MG63 (cell line): ENCODE measurements at regions not wholly inside any gene's neighbourhood (a gene's known extent, or its start where the extent isn't known, plus 50 kb on each side); places are given as distances from the start of the nearest gene placed in this dataset.

Source experiments
- DNase-seq: peaks from one replicate; pipeline ENCODE4 v3.0.0-alpha.2; 2020
- H3K27me3 ChIP-seq: fragments of 250-450 bp; sonication (Bioruptor Pico); 2 replicates; pipeline ENCODE4 v1.5.1; 2020; ENCODE audit warnings: mild to moderate bottlenecking, moderate library complexity
- H3K36me3 ChIP-seq: fragments of 250-450 bp; sonication (Bioruptor Pico); 2 replicates; pipeline ENCODE4 v1.5.1; 2020; ENCODE audit warnings: mild to moderate bottlenecking, moderate library complexity
- H3K4me3 ChIP-seq: fragments of 250-450 bp; sonication (Bioruptor Pico); 2 replicates; pipeline ENCODE4 v1.5.1; 2020; ENCODE audit warnings: mild to moderate bottlenecking, moderate library complexity
- H3K9me3 ChIP-seq: fragments of 250-450 bp; sonication (Bioruptor Pico); 2 replicates; pipeline ENCODE4 v1.5.1; 2020; ENCODE audit warnings: mild to moderate bottlenecking, moderate library complexity

- Histone ChIP-seq H3K27me3 (no peaks in the 10 kb centered on the region), H3K9me3 (no peaks in the 10 kb centered on the region), H3K36me3 (no peaks in the 10 kb centered on the region), H3K4me3 (no peak overlapping the region)
- DNase-seq, result no peak
Measured at GRCh38 chr6:51335543-51335942, 516.9 kb downstream of the TFAP2B start.

GRCh38 chr6:51336185-51336584 is 517.5 kb downstream of the TFAP2B start:
- Histone ChIP-seq H3K4me3 (no peak overlapping the region), H3K27me3 (no peaks in the 10 kb centered on the region), H3K36me3 (no peaks in the 10 kb centered on the region), H3K9me3 (no peaks in the 10 kb centered on the region)
- DNase-seq, result no peak

- no peak for DNase-seq
- no peak overlapping the region for H3K4me3 ChIP-seq
- no peaks in the 10 kb centered on the region for H3K9me3 ChIP-seq
Measured at GRCh38 chr6:51337277-51337676, 518.6 kb downstream of the TFAP2B start.

GRCh38 chr6:51339108-51339507 is 520.4 kb downstream of the TFAP2B start:
- Histone ChIP-seq H3K36me3 (no peaks in the 10 kb centered on the region), H3K9me3 (no peaks in the 10 kb centered on the region), H3K27me3 (no peaks in the 10 kb centered on the region), H3K4me3 (no peak overlapping the region)
- no peak for DNase-seq

More at GRCh38 chr6:51337277-51337676, 518.6 kb downstream of the TFAP2B start:
- H3K27me3 ChIP-seq, result no peaks in the 10 kb centered on the region
- H3K36me3 ChIP-seq, result no peaks in the 10 kb centered on the region

GRCh38 chr6:51339728-51340127 is 521.1 kb downstream of the TFAP2B start:
- Histone ChIP-seq H3K36me3 (no peaks in the 10 kb centered on the region), H3K9me3 (no peaks in the 10 kb centered on the region), H3K27me3 (no peaks in the 10 kb centered on the region), H3K4me3 (no peak overlapping the region)
- no peak for DNase-seq

GRCh38 chr6:51342393-51342792 is 523.7 kb downstream of the TFAP2B start:
- no peak overlapping the region for H3K4me3 ChIP-seq
- H3K9me3 ChIP-seq, result no peaks in the 10 kb centered on the region
- H3K27me3 ChIP-seq, result no peaks in the 10 kb centered on the region
- DNase-seq, result no peak
- no peaks in the 10 kb centered on the region for H3K36me3 ChIP-seq

- no peak overlapping the region for H3K4me3 ChIP-seq
- H3K9me3 ChIP-seq, result no peaks in the 10 kb centered on the region
- no peaks in the 10 kb centered on the region for H3K27me3 ChIP-seq
- no peaks in the 10 kb centered on the region for H3K36me3 ChIP-seq
- DNase-seq, result no peak
Measured at GRCh38 chr6:51349857-51350256, 531.2 kb downstream of the TFAP2B start.

- H3K36me3 ChIP-seq, result no peaks in the 10 kb centered on the region
- no peaks in the 10 kb centered on the region for H3K27me3 ChIP-seq
- no peak overlapping the region for H3K4me3 ChIP-seq
- no peaks in the 10 kb centered on the region for H3K9me3 ChIP-seq
- DNase-seq, result no peak
Measured at GRCh38 chr6:51350308-51350904, 531.7 kb downstream of the TFAP2B start.

- DNase-seq, result no peak
- Histone ChIP-seq H3K27me3 (no peaks in the 10 kb centered on the region), H3K9me3 (no peaks in the 10 kb centered on the region), H3K4me3 (no peak overlapping the region), H3K36me3 (no peaks in the 10 kb centered on the region)
Measured at GRCh38 chr6:51352506-51353029, 533.9 kb downstream of the TFAP2B start.

GRCh38 chr6:51360287-51360686 is 541.6 kb downstream of the TFAP2B start:
- DNase-seq, result no peak
- Histone ChIP-seq H3K9me3 (no peaks in the 10 kb centered on the region), H3K27me3 (no peaks in the 10 kb centered on the region), H3K4me3 (no peak overlapping the region), H3K36me3 (no peaks in the 10 kb centered on the region)

GRCh38 chr6:51365566-51365965 is 546.9 kb downstream of the TFAP2B start:
- Histone ChIP-seq H3K36me3 (no peaks in the 10 kb centered on the region), H3K9me3 (no peaks in the 10 kb centered on the region), H3K27me3 (no peaks in the 10 kb centered on the region), H3K4me3 (no peak overlapping the region)
- no peak for DNase-seq

GRCh38 chr6:51369485-51369884 is 550.8 kb downstream of the TFAP2B start:
- DNase-seq, result no peak
- Histone ChIP-seq H3K27me3 (no peaks in the 10 kb centered on the region), H3K9me3 (no peaks in the 10 kb centered on the region), H3K36me3 (no peaks in the 10 kb centered on the region), H3K4me3 (no peak overlapping the region)

GRCh38 chr6:51382847-51383246 is 564.2 kb downstream of the TFAP2B start:
- Histone ChIP-seq H3K36me3 (no peaks in the 10 kb centered on the region), H3K4me3 (no peak overlapping the region), H3K27me3 (no peaks in the 10 kb centered on the region), H3K9me3 (no peaks in the 10 kb centered on the region)
- DNase-seq, result no peak

- no peaks in the 10 kb centered on the region for H3K9me3 ChIP-seq
- no peaks in the 10 kb centered on the region for H3K27me3 ChIP-seq
- no peak overlapping the region for H3K4me3 ChIP-seq
- no peak for DNase-seq
- no peaks in the 10 kb centered on the region for H3K36me3 ChIP-seq
Measured at GRCh38 chr6:51384736-51385135, 566.1 kb downstream of the TFAP2B start.

- H3K36me3 ChIP-seq, result no peaks in the 10 kb centered on the region
- no peaks in the 10 kb centered on the region for H3K9me3 ChIP-seq
- H3K4me3 ChIP-seq, result no peak overlapping the region
- H3K27me3 ChIP-seq, result no peaks in the 10 kb centered on the region
- no peak for DNase-seq
Measured at GRCh38 chr6:51386347-51386836, 567.7 kb downstream of the TFAP2B start.

GRCh38 chr6:51387907-51388306 is 569.2 kb downstream of the TFAP2B start:
- Histone ChIP-seq H3K27me3 (no peaks in the 10 kb centered on the region), H3K4me3 (no peak overlapping the region), H3K36me3 (no peaks in the 10 kb centered on the region), H3K9me3 (no peaks in the 10 kb centered on the region)
- no peak for DNase-seq

GRCh38 chr6:51394061-51394460 is 575.4 kb downstream of the TFAP2B start:
- DNase-seq, result no peak
- H3K4me3 ChIP-seq, result no peak overlapping the region

GRCh38 chr6:51396583-51396982 is 577.9 kb downstream of the TFAP2B start:
- H3K4me3 ChIP-seq, result no peak overlapping the region
- no peaks in the 10 kb centered on the region for H3K9me3 ChIP-seq
- no peaks in the 10 kb centered on the region for H3K27me3 ChIP-seq
- DNase-seq, result no peak
- no peaks in the 10 kb centered on the region for H3K36me3 ChIP-seq

More at GRCh38 chr6:51394061-51394460, 575.4 kb downstream of the TFAP2B start:
- Histone ChIP-seq H3K9me3 (no peaks in the 10 kb centered on the region), H3K27me3 (no peaks in the 10 kb centered on the region), H3K36me3 (no peaks in the 10 kb centered on the region)
